Duodenal mucosa (tissue), 2 donors: ENCODE measurements at regions not wholly inside any gene's neighbourhood (a gene's known extent, or its start where the extent isn't known, plus 50 kb on each side); places are given as distances from the start of the nearest gene placed in this dataset.

Source experiments
- H3K27ac ChIP-seq: one replicate; pipeline ENCODE4 v1.7.0; 2013; ENCODE audit warnings: low read depth, low read length
- H3K27me3 ChIP-seq, 2 donors: one replicate each; pipeline ENCODE4 v1.7.0; 2013; ENCODE audit warnings: low read length in 2 of 2, control low read depth in 1 of 2; ENCODE audit not compliant: insufficient read depth in 2 of 2, control insufficient read depth in 1 of 2
- H3K36me3 ChIP-seq, 2 donors: one replicate each; pipeline ENCODE4 v1.7.0; 2013; ENCODE audit warnings: low read length in 2 of 2, control low read depth in 1 of 2; ENCODE audit not compliant: insufficient read depth in 2 of 2, control insufficient read depth in 1 of 2
- H3K4me1 ChIP-seq, 2 donors: one replicate each; pipeline ENCODE4 v1.7.0; 2013; ENCODE audit warnings: low read length in 2 of 2, control low read depth in 1 of 2; ENCODE audit not compliant: insufficient read depth in 2 of 2, control insufficient read depth in 1 of 2
- H3K4me3 ChIP-seq, 2 donors: one replicate each; pipeline ENCODE4 v1.7.0; 2013; ENCODE audit warnings: low read length in 2 of 2, low read depth in 1 of 2
- H3K9ac ChIP-seq, 2 donors: one replicate each; pipeline ENCODE4 v1.7.0; 2013; ENCODE audit warnings: low read length in 2 of 2, low read depth in 1 of 2
- H3K9me3 ChIP-seq, 2 donors: one replicate each; pipeline ENCODE4 v1.7.0; 2013; ENCODE audit warnings: low read length in 2 of 2, control low read depth in 1 of 2; ENCODE audit not compliant: control insufficient read depth in 1 of 2

DNA sequence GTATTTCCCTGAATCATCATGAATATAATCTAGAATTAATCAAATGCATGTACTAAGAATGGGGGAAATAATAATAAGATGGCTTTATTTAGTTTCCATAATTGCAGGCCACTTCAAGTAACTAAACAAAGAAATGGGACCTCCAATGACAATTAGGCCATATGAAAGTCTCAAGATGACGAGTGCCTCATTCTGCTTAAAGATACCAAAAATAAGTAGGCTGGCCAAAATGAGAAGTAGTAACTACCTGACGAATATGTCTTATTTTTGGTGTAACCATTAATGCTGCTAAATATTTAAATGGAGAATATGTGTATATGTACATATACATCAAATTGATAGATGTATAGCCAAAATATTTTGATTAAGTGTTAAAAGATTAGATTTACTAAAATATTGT, 932.6 kb downstream of the EPHA3 start:
- H3K9ac ChIP-seq, result no peak overlapping the region
- H3K4me1 ChIP-seq, result no peaks in the 10 kb centered on the region
- H3K27me3 ChIP-seq, result no peaks in the 10 kb centered on the region
- no peak overlapping the region for H3K4me3 ChIP-seq
- no peak overlapping the region for H3K27ac ChIP-seq
- no peaks in the 10 kb centered on the region for H3K9me3 ChIP-seq
- no peaks in the 10 kb centered on the region for H3K36me3 ChIP-seq

DNA sequence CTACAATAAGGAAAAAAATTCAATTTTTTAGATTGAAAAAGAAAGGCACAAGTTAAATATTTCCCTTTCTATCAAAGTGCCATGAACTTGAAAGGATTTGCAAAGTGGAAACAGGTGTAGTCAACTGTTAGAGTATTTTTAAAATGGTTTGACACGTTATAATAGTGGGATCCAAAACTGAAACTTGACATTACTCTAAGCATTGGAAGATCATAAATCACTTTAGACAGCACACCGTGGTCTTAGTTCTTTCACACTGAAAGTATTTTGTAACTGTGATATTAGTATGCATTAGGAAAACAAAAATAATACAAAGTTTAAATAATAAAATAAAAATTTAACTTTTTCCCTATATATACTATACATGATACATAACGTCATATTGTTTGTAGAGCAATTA, 933.1 kb downstream of the EPHA3 start:
- Histone ChIP-seq H3K9me3 (no peaks in the 10 kb centered on the region), H3K27me3 (no peaks in the 10 kb centered on the region), H3K4me3 (no peak overlapping the region), H3K27ac (no peak overlapping the region), H3K4me1 (no peaks in the 10 kb centered on the region), H3K9ac (no peak overlapping the region), H3K36me3 (no peaks in the 10 kb centered on the region)

DNA sequence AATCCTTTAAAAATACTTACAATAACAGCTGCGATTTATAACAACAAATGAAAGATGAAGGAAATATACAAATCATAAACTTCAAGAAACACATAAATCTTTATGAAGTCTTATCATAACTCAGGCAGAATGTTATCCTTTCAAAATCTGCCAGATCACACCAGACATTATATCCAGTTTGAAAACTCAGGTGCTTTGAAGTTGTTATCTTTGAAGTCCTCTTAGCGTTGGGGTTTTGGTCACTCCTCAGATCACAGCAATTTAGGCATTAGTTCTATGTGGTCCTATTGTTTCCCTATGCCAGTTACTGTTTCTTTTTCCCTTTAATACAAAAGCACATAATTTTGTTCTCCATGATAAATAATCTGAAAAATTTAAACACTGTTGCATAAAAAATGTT, 934.6 kb downstream of the EPHA3 start:
- Histone ChIP-seq H3K4me1 (no peaks in the 10 kb centered on the region), H3K36me3 (no peaks in the 10 kb centered on the region), H3K4me3 (no peak overlapping the region)

DNA sequence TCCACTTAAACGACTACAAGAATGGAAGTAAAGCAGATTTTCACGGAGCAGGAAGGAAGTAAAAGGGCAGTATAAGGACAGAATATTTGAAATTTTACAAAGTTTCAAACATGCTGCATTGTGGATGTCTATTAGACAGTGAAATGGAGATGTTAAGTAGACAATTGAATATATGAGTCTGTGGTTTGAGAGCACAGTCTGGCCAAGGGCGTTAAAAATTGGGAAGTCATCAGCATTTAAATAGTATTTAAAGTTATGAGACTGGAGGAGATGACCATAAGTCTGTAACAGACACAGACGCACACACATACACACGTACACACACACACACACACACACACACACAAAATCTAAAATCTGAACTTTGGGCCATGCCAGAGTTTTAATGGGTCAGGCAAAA, 935.9 kb downstream of the EPHA3 start:
- Histone ChIP-seq H3K4me3 (no peak overlapping the region), H3K36me3 (no peaks in the 10 kb centered on the region), H3K9me3 (no peaks in the 10 kb centered on the region), H3K27me3 (no peaks in the 10 kb centered on the region), H3K9ac (no peak overlapping the region), H3K4me1 (no peaks in the 10 kb centered on the region), H3K27ac (no peak overlapping the region)

More for the DNA sequence above, 934.6 kb downstream of the EPHA3 start:
- no peaks in the 10 kb centered on the region for H3K9me3 ChIP-seq
- no peak overlapping the region for H3K27ac ChIP-seq
- H3K27me3 ChIP-seq, result no peaks in the 10 kb centered on the region
- no peak overlapping the region for H3K9ac ChIP-seq

DNA sequence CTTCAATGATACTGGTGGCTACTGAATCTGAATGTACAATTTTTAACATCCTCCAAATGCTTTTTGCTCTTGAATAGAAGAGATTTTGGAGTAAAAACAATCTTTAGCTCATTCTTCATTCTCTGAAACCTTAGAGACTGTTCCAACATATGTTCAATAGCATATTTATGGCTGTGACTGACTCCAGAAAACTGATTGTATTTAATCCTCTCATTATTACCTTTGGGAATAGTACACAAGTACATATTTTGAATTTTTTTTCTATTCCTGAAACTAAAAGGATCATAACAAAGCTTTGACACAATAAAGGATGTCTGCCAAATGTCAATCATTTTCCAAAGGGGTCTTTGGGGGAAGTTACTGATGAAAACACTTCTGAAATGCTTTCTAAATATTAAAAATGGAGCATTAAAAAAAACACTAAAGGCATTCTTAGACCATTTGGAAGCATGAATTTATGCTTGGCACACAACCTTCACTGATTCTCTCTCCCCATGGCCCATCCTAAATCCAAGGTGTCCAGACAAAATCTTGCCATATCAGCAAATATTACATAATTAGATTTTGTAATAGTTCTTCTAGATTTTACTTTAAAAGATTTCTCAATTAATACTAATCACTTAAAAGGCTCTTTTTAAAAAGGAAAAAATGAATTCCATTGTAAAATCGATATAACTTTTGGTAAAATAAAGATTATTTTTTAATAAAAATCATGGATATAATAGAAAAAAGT, 936.8 kb downstream of the EPHA3 start:
- Histone ChIP-seq H3K9me3 (no peaks in the 10 kb centered on the region), H3K4me1 (no peaks in the 10 kb centered on the region), H3K36me3 (no peaks in the 10 kb centered on the region), H3K27me3 (no peaks in the 10 kb centered on the region), H3K27ac (no peak overlapping the region), H3K4me3 (no peak overlapping the region), H3K9ac (no peak overlapping the region)

DNA sequence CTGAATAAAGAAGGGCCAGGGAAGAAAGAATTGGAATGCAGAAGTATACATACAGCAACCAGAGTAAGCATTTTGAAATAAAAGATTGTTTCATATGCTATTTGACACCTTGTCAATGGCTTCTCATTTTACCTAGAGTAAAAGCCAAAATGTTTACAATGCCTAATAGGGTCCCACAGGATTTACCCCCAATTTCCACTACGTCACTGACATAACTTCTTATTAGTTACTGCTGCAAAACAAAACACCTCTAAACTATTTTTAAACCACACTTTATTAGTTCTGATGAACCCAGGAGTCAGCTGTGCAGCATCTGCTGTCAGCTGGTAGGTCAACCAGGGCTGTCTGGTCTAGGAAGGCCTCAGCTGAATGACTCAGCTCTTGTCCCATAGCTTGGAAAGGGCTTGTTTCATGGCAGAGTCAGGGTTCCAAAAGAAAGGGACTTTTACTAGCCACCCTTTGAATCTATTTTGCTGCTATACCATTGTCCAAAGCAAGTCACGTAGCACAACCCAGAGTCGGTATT, 945.1 kb downstream of the EPHA3 start:
- H3K9ac ChIP-seq, result no peak overlapping the region
- no peaks in the 10 kb centered on the region for H3K4me1 ChIP-seq
- H3K36me3 ChIP-seq, result no peaks in the 10 kb centered on the region
- no peaks in the 10 kb centered on the region for H3K9me3 ChIP-seq
- H3K27ac ChIP-seq, result no peak overlapping the region
- no peaks in the 10 kb centered on the region for H3K27me3 ChIP-seq
- H3K4me3 ChIP-seq, result no peak overlapping the region

DNA sequence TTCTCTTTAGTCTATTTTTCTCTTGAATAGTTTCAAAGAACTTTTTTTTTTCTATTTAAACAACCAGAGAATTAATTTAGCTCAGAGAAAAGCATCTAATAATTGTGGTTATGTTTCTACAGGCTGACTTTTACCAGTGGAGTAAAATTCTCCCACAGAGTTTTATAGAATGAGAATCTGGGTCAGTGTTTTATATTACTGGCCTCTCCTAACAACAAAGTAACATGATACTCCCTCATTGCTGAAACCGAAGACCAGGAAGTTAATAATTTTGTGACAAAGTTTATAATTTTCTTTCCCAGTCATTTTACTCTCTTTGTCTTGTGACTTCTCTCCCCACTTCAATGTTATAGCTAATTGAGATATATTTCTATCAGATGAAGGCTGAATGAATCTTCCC, 946.9 kb downstream of the EPHA3 start:
- no peaks in the 10 kb centered on the region for H3K36me3 ChIP-seq
- no peak overlapping the region for H3K9ac ChIP-seq
- no peak overlapping the region for H3K4me3 ChIP-seq
- no peak overlapping the region for H3K27ac ChIP-seq
- no peaks in the 10 kb centered on the region for H3K27me3 ChIP-seq
- H3K9me3 ChIP-seq, result no peaks in the 10 kb centered on the region
- no peaks in the 10 kb centered on the region for H3K4me1 ChIP-seq

DNA sequence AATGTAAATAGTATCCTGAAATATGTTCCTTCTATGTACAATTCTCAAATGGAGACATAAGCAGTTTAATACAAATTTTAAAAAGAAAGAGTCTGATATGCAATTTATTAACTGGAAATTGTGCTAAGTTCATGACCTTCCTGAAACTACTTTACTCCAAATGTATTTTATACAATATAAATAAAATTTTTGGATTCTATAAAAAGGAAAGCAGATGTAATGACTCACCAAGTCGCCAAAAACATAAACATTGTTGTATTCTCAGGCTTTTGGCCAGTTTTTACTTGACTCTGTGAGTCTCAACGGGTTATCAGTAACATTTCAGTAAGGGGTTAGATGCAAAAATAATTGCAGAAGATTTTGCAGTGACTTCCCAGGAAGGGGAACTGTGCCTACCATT, 948.2 kb downstream of the EPHA3 start:
- Histone ChIP-seq H3K27me3 (no peaks in the 10 kb centered on the region), H3K9ac (no peak overlapping the region), H3K4me3 (no peak overlapping the region), H3K27ac (no peak overlapping the region), H3K36me3 (no peaks in the 10 kb centered on the region), H3K4me1 (no peaks in the 10 kb centered on the region), H3K9me3 (no peaks in the 10 kb centered on the region)

DNA sequence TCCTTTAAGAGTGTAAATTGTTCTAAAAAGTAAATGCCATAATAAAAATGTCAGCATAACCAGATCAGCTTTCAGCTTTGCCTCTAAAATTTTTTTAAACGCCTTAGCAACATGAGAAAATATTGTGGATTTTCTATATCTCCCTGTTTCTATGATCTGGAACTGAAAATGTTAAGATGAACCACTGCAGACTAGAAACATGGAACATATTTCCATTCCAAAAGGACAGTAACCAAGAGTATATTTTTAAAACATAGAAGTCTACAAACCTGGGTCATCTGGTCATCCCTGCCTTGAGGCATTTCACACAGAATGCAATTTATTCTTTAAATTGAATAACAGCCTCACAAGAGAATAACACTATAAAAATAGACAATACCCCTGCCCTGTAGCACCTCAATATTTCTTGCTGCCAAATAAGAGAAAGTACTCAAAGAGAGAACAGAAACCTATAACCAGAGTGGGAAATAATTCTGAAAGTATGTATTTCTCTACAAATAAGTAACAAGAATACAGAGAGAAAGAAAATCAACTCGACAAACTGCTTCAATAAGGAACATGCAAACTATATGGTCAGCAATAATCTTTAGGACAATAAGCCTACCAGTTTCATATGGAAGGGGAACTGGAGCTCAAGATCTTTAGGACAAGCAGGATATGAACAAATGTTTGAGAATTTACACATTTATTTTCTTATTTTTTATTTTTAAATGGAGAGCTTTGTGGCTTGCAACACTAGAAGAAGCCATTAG, 949.0 kb downstream of the EPHA3 start:
- H3K27me3 ChIP-seq, result no peaks in the 10 kb centered on the region
- H3K4me3 ChIP-seq, result no peak overlapping the region
- no peak overlapping the region for H3K27ac ChIP-seq
- no peaks in the 10 kb centered on the region for H3K9me3 ChIP-seq
- no peaks in the 10 kb centered on the region for H3K4me1 ChIP-seq
- no peak overlapping the region for H3K9ac ChIP-seq
- H3K36me3 ChIP-seq, result no peaks in the 10 kb centered on the region

DNA sequence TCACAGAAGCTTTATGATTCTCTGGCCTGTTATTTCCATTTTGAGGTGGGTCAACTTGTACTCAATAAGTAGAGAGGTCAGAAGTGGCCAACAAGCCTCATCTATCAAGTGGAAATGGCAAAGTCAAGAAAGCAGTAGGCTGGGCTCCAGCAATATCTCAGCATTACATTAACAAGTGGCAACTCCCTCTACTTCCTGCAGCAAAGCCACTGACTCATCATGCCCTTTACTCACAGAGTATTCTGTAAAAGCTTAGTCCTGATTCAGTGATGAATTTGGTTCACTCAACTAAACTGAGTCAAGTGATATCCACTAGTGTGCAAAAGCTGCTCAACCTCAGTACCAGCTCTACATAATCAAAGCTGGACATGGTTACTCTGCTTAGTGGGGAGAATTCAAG, 954.6 kb downstream of the EPHA3 start:
- H3K27ac ChIP-seq, result no peak overlapping the region
- no peaks in the 10 kb centered on the region for H3K9me3 ChIP-seq
- no peaks in the 10 kb centered on the region for H3K27me3 ChIP-seq
- H3K4me1 ChIP-seq, result no peaks in the 10 kb centered on the region
- no peak overlapping the region for H3K9ac ChIP-seq
- H3K4me3 ChIP-seq, result no peak overlapping the region
- H3K36me3 ChIP-seq, result no peaks in the 10 kb centered on the region
